ENCODE measurements at regions not wholly inside any gene's neighbourhood (a gene's known extent, or its start where the extent isn't known, plus 50 kb on each side); places are given as distances from the start of the nearest gene placed in this dataset.

- TF ChIP-seq CTCF (conservative IDR thresholded peaks at IDR 0.05), result no peak
- H3K27ac ChIP-seq, result no peak overlapping the region
These were observed 373.3 kb upstream of the KLF4 start for GRCh38 chr9:107862881-107863280.

- no peak overlapping the region for H3K27ac ChIP-seq
- TF ChIP-seq CTCF (conservative IDR thresholded peaks at IDR 0.05), result no peak
These were observed 372.8 kb upstream of the KLF4 start for GRCh38 chr9:107862323-107862722.

GRCh38 chr9:107861075-107861474 lies 371.5 kb upstream of the KLF4 start:
- H3K27ac ChIP-seq, result no peak overlapping the region
- TF ChIP-seq CTCF (conservative IDR thresholded peaks at IDR 0.05), result no peak

DNA sequence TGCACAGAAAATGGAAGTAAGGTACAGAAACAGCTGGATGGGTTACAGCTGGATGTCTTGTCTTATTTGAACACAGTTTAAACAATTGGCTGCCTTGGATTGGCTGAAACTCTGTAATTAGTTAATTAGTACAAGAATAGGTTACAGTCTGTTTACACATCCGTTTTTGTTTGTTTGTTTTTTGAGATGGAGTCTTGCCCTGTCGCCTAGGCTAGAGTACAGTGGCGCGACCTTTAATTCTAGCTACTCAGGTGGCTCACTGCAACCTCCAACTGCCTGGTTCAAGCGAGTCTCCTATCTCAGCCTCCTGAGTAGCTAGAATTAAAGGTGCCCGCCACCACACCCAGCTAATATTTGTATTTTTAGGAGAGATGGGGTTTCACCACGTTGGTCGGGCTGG lies 368.7 kb upstream of the KLF4 start:
- H3K27ac ChIP-seq, result no peak overlapping the region
- TF ChIP-seq CTCF (conservative IDR thresholded peaks at IDR 0.05), result no peak

DNA sequence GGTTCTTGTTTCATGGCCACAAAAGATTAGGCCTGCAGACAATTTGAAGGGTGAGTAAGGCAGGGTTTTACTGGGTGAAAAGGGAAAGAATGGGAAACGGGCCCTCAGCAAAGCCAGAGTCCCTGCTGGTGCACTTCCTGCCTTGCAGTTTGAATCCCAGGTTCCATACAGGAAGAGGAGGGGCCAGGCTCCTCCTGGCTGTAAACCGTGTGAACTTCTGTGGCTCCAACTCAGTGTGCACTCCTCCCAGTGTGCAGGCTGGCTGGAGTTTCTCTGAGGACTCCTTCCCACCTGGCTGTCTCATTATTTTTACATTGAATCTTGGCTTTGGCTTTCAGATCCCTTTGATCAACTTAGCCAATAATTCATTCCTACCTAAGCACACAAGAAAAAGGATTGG lies 367.1 kb upstream of the KLF4 start:
- no peak overlapping the region for H3K27ac ChIP-seq
- no peak for TF ChIP-seq CTCF (conservative IDR thresholded peaks at IDR 0.05)

DNA sequence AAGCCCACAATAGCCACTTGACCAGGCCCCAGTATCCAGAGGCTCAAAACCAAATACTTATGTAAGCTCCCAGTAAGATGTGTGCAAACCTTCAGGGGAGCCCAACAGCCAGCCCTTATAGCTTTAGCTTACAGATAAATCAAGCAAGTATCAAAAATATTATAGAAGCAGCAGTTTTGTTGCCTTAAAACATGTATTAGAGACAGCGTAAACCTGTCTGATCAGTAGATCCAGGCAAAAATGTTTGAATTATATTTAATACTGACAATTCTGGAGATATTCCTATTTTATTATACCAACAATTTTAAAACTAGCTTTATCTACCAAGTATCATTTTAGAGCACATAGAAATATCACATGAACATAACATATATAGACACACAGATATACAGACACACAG lies 365.6 kb upstream of the KLF4 start:
- no peak for TF ChIP-seq CTCF (conservative IDR thresholded peaks at IDR 0.05)
- no peak overlapping the region for H3K27ac ChIP-seq

DNA sequence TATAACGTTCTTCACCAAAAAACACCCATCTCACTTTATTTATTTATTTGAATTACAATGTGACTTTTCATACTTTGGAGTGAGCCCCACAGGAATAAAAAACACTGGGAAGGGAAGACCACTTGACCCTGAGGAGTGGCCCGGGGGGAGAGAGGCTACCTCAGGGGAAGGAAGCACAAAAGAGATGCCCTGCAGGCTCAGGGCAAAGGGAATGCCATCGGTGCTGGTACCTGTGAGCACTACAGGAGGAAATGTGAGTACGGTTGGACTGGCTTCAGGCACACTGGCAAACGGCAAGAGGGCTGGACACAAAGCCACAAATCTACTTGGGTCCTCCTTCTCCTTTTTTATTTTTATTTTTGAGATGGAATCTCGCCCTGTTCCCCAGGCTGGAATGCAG lies 363.9 kb upstream of the KLF4 start:
- TF ChIP-seq CTCF (conservative IDR thresholded peaks at IDR 0.05), result no peak
- H3K27ac ChIP-seq, result no peak overlapping the region

GRCh38 chr9:107852891-107853290 lies 363.3 kb upstream of the KLF4 start:
- H3K27ac ChIP-seq, result no peak overlapping the region
- TF ChIP-seq CTCF (conservative IDR thresholded peaks at IDR 0.05), result no peak
